GM19467 (cell line): ENCODE measurements at regions not wholly inside any gene's neighbourhood (a gene's known extent, or its start where the extent isn't known, plus 50 kb on each side); places are given as distances from the start of the nearest gene placed in this dataset.

ENCODE experiments used
- ATAC-seq: cut with Tn5 transposase; IDR thresholded peaks from one replicate; pipeline ENCODE4 v1.9.1; 2021; ENCODE audit warnings: mild to moderate bottlenecking, moderate library complexity; ENCODE audit not compliant: unreplicated experiment

GRCh38 chr20:12020846-12021245 is 103.2 kb downstream of the BTBD3 start:
- no peak for ATAC-seq

- ATAC-seq = no peak
These were observed 104.4 kb downstream of the BTBD3 start for GRCh38 chr20:12022126-12022525.

GRCh38 chr20:12023194-12023795 is 105.6 kb downstream of the BTBD3 start:
- ATAC-seq = no peak

DNA sequence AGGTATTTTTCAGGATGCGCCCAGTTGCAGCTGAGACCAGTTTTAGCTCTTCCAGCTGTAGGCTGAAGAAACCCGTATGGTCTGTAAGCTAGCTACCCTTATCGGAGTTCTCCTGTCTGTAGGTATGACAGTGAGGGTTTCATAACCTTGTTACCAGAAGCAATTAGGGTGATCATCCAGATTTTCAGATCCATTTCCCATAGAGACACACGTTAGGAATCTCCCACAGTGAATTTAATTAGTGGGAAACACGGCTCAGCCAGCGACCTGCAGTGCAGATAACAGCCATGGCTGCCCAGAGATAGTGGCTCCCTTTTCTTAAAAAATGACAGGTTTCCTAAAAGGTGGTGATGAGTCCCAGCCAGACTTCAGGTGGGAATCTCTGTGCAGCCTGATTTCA is 111.1 kb downstream of the BTBD3 start:
- ATAC-seq = no peak

DNA sequence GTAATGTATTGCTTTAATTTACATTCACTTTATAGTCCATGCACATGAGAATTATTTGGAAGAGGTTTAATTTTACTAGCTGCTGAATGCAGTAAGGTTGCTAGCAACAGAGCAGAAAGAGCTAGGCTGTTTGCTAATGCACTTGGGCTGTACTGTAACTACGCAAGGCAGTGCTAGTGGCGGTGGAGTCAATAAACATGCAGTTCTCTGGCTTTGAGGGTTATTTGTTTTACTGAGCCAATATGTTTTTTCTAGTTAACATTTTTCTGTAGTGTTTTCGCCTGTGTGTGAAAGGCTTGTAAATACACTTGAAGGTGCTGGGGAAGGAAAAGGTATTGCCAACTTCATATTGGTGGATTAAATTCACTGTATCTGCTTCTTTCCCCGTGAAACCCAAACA is 112.8 kb downstream of the BTBD3 start:
- no peak for ATAC-seq

DNA sequence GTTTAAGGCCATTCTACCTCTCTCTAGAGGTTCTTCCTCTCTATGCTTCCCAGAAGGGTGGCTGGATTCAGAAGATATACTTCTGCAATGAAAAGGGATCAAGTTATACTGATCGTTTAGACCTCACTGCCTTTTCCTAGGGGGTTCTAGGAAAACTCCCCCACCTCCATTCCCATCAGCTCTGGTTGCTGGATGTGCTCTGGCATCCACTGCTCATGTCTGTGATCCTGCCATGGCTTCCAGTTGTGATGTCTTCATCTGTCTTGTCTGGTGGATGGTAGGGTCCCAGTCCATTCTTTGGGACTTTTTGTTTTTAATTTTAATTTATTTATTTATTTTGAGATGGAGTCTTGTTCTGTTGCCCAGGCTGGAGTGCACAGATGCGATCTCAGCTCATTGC is 118.4 kb downstream of the BTBD3 start:
- ATAC-seq = no peak

- no peak for ATAC-seq
These were observed 119.8 kb downstream of the BTBD3 start for GRCh38 chr20:12037521-12037920.

DNA sequence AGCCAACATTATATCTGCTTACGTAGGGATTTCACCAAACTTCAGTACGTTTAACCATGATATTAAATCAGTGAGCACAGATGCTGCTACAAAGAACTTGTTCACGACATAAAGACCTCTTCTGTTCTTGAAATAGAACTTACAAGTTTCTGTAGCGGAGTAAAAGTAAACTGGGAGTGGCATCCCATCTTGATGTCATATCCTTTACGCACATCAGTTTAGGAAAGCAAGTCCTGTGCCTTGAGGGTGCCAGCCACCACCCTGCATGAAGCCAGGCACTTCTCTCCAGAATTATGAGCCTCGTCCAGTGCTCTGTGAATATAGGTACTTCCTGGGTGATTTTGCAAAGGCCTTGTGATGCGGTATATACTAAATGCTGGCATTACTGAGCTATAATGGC is 122.6 kb downstream of the BTBD3 start:
- no peak for ATAC-seq

- ATAC-seq = no peak
These were observed 127.3 kb downstream of the BTBD3 start for GRCh38 chr20:12044969-12045368.

DNA sequence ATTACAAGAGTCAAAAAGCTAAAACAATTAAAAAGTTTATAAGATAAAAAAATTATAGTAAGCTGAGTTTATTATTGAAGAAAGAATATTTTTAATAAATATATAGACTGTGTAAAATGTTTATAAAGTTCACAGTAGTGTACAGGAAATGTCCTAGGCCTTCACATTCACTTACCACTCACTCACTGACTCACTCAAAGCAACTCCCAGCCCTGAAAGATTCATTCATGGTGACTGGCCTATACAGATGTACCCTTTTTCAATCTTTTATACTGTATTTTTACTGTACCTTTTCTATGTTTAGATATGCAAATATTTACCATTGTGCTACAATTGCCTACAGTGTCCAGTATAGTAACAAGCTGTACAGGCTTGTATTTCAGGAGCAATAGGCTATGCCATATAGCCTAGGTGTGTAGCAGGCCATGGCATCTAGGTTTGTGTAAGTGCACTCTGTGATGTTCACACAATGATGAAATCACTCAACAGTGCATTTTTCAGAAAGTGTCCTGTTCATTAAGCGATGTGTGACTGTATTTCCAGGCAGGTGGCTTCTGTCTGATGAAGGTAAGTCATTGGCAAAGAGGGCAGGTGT is 130.2 kb downstream of the BTBD3 start:
- no peak for ATAC-seq

DNA sequence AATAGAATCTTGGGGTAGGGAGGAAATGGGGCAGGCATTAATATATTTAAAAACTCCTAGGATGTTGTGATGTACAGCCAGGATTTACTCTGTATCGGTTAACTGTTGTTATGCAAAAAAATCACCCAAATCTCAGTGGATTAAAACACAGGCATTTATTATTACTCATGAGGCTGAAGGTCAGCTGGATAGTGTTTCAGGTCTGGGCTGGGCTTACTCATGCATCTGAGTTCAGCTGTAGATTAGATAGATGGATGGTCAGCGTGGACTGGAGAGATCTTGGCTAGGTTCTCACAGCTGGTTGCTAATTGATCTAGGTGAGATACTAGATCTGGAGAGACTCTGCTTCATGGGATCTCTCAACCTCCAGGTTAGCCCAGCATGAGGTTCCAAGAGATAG is 131.4 kb downstream of the BTBD3 start:
- ATAC-seq = no peak

DNA sequence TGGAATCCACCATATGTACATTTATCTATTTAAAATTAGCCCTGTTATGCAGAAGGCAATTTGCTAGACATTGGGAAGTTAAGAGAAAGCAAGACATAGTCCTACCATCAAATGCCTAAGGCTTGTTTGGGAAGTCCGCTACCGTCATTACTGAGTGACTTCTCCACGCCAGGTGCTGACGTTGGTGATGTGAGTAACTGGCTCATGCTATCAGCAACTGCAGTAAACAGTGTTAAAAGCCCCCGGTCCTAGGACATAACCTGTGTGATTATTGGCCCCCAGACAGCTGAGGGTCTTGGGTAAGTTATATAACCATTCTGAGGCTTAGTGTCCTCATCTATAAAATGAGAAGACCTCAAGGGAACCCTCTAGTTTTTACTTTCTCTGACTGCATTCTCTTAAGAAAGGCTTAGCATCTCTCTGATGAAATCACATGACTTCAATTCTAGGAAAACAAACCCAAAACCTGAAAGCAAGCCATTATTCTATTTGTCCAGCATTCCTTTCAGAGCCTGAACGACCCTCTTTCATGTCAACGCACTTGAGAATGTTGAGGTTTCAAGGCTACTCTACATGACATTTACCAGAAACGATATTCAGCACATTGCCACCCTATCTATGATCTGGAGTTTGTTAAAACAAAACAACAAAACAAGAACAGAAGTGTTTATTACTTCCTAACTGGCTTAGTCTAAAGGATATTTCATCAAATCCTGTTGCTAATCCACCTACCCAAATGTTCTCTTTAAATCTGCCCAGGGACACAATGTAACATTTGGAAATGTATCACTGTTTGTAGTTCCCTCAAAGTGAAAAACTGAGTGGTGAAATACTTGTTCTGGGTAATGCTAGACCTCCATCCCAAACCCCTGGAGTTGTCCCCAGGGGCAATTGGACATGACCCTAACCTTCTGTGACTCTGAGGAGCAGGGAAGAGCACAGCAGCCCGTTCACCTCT is 133.8 kb downstream of the BTBD3 start:
- ATAC-seq = no peak

DNA sequence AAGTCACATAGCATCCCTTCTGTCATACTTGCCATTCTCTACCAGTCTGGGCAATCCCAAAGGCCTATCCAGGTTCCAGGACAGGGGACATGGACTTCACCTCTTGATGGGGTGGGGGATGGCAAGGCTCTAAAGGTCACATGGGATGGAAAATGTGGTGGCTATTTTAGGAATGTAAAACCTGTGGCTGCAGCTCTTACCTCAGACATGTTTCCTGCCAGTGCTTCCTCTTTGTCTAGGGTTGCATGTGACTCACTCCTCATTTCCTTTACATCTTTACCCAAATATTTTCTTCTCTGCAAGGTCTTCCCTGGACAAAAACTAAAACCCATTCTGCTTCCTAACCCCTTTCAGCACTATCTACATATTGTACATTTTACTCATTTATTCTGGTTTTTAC is 135.7 kb downstream of the BTBD3 start:
- no peak for ATAC-seq

DNA sequence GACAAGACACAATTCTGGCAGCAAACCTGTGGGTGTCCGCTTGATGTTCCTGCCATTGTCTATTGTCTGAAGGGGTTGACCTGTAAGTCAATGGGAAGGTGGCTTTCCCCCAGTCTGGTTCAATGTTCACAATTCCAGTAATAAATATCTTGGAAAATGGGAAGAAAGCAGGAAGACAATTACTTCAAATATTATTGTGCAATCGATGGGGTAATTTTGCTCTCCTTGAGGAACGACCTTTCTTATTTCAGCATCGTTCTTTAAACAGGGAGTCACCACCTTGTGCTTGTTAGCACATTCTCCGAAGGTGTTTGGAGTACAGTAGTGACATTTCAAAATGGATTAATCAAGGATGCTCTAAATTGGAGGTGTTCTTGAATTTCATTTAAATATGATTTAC is 136.9 kb downstream of the BTBD3 start:
- ATAC-seq = no peak

DNA sequence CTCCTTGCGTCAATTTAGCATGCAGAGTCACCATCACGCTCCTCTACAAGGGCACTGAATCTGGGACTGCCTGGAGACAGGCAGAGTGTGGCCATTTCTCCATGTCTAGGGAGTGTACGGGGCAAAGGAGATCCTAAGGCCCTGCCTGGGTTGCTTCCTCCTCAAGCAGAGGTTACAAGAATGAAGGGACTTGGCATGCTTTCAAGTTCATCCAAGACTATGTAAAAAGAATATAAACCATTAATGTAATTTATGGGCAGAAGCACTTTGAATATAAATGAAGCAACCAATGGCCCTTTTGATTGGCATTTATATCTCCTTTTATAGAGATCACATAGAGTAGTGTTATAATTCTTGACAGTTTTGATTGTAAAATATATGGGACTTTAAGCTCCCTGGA is 137.5 kb downstream of the BTBD3 start:
- ATAC-seq = no peak

DNA sequence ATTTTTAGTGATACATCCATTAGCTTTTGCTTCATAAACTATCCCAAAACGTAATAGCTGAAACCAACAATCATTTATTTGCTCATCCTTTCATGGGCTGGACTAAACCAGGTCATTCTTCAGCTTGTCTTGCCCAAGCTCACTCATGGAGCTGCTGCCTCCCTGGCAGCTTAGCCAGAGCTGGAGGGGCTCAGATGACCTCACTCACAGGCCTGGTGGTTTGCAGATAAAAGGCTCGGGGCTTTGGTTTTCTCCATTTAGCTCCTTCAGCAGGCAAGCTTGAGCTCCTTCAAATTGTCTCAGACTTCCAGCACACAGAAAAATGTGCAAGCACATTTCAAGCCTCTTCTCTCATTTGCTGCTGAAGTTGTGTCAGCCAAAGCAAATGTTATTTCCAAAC is 139.1 kb downstream of the BTBD3 start:
- no peak for ATAC-seq

DNA sequence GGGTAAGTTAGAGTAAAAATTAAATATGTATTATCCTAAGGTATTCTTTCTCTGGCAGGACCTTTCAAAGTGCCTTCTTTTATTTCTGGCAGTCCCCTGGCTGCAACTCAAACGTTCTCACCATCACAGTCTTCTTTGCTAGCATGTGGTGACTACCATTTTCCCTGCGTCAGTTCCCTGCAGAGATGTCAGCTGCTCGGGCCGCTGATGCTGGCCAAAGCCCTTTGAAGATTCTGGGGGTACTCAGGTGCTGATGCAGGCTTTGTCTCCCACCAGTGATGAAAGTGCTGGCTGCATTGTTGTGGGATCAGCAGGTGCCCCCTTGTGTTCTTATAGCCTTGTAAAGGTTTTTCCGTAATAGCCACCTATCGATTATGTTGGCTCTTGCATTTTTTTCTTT is 140.1 kb downstream of the BTBD3 start:
- no peak for ATAC-seq

DNA sequence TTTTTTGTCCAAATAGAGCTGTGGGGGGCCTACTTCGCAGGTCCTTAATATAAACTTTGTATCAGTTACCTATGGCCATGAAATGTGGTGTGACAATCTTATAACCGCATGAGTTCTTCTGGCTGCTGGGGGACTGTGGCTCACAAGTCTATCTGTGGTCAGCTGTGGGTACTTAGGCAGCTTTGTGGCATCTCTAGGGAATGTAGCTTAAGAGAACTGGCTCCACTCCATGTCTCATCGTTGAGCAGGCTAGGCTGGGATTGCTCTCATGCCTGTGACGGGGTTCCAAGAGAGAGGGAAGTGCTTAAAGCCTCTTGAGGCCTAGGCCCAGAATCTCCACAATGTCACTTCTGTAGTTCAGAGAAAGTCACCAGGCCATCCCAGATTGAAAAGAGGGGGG is 140.5 kb downstream of the BTBD3 start:
- ATAC-seq = no peak

DNA sequence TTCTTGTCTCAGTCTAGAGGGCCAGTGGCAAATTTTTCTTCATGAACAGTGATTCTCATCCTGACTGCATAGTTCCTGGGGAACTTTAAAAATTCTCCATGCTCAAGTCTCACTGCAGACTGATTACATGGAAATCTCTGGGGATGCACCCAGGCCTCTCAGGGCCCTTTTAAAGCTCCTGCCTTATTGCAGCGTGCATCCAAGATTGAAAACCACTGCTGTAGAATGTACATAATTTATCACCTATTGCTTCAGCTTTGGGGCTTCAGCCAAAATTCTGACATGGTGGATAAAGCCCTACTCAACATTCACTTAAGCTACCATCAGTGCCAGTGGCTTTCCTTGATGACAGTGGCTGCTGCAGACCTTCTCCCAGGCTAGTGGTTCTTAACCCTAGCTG is 143.8 kb downstream of the BTBD3 start:
- no peak for ATAC-seq

GRCh38 chr20:12063106-12063684 is 145.5 kb downstream of the BTBD3 start:
- ATAC-seq = no peak

DNA sequence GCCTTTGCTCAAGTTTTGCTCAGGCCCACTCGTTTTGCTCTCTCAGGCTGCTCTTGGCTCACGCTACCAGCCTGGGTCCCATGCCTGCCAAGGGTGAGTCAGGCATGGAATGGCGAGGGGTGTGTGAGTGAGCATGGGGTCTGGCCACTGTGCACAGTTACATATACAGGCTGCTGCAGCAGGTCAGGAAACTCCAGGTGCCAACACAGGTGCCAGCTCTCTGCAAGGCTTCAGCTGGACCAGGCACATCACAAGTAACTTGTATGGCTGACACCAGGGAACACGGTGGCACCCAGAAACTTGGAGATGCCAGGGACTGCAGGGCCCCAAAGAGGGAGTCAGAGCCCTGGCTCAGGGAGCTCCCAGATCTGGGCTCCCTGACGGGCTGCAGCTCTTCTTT is 146.8 kb downstream of the BTBD3 start:
- ATAC-seq = no peak

DNA sequence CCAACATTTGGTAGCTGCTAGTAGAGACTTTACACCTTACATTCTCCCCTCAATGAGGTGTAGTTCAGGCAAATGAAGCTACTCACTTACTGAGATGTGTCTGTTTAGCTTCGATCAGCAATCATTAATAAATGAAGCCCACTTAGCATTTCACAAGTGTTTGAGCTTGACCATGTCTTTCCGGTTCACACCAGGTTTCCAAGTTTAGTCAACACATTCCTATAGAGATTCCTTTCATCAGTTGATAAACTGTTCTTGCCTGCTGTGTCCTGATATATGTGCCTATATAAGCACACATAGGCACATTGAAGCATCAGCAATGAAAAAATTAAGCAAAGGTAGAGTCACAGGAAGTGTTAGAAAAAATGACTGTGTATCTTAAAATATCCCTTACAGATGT is 150.0 kb downstream of the BTBD3 start:
- ATAC-seq = no peak
